ENCODE measurements at regions not wholly inside any gene's neighbourhood (a gene's known extent, or its start where the extent isn't known, plus 50 kb on each side); places are given as distances from the start of the nearest gene placed in this dataset.

DNA sequence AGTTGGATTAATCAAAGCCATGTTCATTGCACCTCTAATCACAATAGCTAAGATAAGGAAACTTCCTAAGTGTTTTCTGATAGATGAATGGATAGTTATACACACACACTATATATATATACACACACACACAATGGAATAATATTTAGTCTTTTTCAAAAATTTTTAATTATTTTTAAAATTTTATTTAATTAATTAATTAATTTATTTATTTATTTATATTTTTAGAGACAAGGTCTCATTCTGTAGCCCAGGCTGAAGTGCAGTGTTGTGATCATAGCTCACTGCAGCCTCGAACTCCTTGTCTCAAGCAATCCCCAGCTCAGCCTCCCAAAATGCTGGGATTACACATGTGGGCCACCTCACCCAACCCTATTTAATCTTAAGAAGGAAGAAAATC is 481.0 kb upstream of the TNP1 start (continued):
- TF ChIP-seq, protein P1, sequence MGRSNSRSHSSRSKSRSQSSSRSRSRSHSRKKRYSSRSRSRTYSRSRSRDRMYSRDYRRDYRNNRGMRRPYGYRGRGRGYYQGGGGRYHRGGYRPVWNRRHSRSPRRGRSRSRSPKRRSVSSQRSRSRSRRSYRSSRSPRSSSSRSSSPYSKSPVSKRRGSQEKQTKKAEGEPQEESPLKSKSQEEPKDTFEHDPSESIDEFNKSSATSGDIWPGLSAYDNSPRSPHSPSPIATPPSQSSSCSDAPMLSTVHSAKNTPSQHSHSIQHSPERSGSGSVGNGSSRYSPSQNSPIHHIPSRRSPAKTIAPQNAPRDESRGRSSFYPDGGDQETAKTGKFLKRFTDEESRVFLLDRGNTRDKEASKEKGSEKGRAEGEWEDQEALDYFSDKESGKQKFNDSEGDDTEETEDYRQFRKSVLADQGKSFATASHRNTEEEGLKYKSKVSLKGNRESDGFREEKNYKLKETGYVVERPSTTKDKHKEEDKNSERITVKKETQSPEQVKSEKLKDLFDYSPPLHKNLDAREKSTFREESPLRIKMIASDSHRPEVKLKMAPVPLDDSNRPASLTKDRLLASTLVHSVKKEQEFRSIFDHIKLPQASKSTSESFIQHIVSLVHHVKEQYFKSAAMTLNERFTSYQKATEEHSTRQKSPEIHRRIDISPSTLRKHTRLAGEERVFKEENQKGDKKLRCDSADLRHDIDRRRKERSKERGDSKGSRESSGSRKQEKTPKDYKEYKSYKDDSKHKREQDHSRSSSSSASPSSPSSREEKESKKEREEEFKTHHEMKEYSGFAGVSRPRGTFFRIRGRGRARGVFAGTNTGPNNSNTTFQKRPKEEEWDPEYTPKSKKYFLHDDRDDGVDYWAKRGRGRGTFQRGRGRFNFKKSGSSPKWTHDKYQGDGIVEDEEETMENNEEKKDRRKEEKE (IDR thresholded peaks at IDR 0.05), result no peak
- TF ChIP-seq LARP7 (IDR thresholded peaks at IDR 0.05) (no peak), RCOR1 (conservative IDR thresholded peaks at IDR 0.05; ENCODE audit: low read depth, low read length) (no peak), TARDBP (IDR thresholded peaks at IDR 0.05; ENCODE audit: borderline replicate concordance) (no peak), ATF7 (IDR thresholded peaks at IDR 0.05; ENCODE audit: low read depth) (no peak)

GRCh38 chr2:217340176-217340575 is 480.3 kb upstream of the TNP1 start:
- TF ChIP-seq TARDBP (IDR thresholded peaks at IDR 0.05; ENCODE audit: borderline replicate concordance), result no peak
- no peak for TF ChIP-seq PAX8 (IDR thresholded peaks at IDR 0.05)
- intact Hi-C loops (cut with micrococcal nuclease; ENCODE audit: unreplicated experiment) (no loop called here), in situ Hi-C loops (cut with MboI) (no loop called here)
- H3K27me3 ChIP-seq (replicated peaks in 1 of 2; ENCODE audit: control insufficient read depth in 2 of 2, insufficient read depth in 2 of 2, low read length in 1 of 2), result no peaks in the 10 kb centered on the region
- no peaks in the 10 kb centered on the region for H3K4me1 ChIP-seq (ENCODE audit: control insufficient read depth, insufficient read depth, low read length)
- H3K9ac ChIP-seq (ENCODE audit: control insufficient read depth, insufficient read depth, low read length), result no peak overlapping the region
- H3K4me3 ChIP-seq, result no peak overlapping the region
- H4K20me1 ChIP-seq (ENCODE audit: control insufficient read depth, insufficient read depth), result no peaks in the 10 kb centered on the region
- H3K9me3 ChIP-seq (replicated peaks; ENCODE audit: control insufficient read depth, insufficient read depth, low read length), result no peaks in the 10 kb centered on the region
- DNase-seq (ENCODE audit: low read depth, low spot score), result no peak
- RAD21 ChIA-PET (ENCODE audit: unreplicated experiment), result no interaction called here
- H2AFZ ChIP-seq (ENCODE audit: control insufficient read depth, low read depth, low read length), result no peak overlapping the region
- SMC1A ChIA-PET (ENCODE audit: uncharacterized antibody, unreplicated experiment), result interaction anchor here (0.6 kb wide), 1 partner anchor 445 kb away, joined by 3 read pairs; no protein-coding TSS in a partner anchor
- POLR2A ChIA-PET, result no interaction called here
- FAIRE-seq, result no peak
- CTCF ChIA-PET, result no interaction called here
- no peak for ATAC-seq
- BruUV-seq (replicated peaks), result no TSS peak
- H3K79me2 ChIP-seq (ENCODE audit: control insufficient read depth, insufficient read depth, low read length), result no peaks in the 10 kb centered on the region
- H3K4me2 ChIP-seq (ENCODE audit: control insufficient read depth, insufficient read depth), result no peak overlapping the region
- H3K36me3 ChIP-seq (ENCODE audit: control insufficient read depth in 2 of 2, insufficient read depth in 2 of 2, low read length in 1 of 2), result no peaks in the 10 kb centered on the region
- no peak overlapping the region for H3K27ac ChIP-seq (ENCODE audit: control insufficient read depth, insufficient read depth)

Measured in GM12878 (cell line).